GM23338 (cell line): ENCODE measurements at regions not wholly inside any gene's neighbourhood (a gene's known extent, or its start where the extent isn't known, plus 50 kb on each side); places are given as distances from the start of the nearest gene placed in this dataset.

ENCODE experiments used
- ATAC-seq: fragments of 200-7000 bp; cut with Tn5 transposase; 3 replicates; pipeline ENCODE4 v1.9.1; 2020
- DNase-seq: peaks from one replicate; pipeline ENCODE4 v3.0.0-alpha.2; 2015; ENCODE audit warnings: low spot score
- H2AFZ ChIP-seq: fragments of 200-600 bp; sonication (generic); 2 replicates; pipeline ENCODE4 v1.8.0; 2016; ENCODE audit warnings: antibody characterized with exemption, mild to moderate bottlenecking, moderate library complexity
- H3F3A ChIP-seq: fragments of 200-600 bp; sonication (generic); replicated peaks from 2 replicates; pipeline ENCODE4 v1.8.0; 2017; ENCODE audit warnings: antibody characterized with exemption, mixed run types, low read depth
- H3K27ac ChIP-seq: fragments of 200-600 bp; sonication (generic); 2 replicates; pipeline ENCODE4 v1.6.1; 2016; ENCODE audit warnings: low read depth
- H3K27me3 ChIP-seq: fragments of 200-600 bp; sonication (generic); 2 replicates; pipeline ENCODE4 v1.8.0; 2016; ENCODE audit warnings: mild to moderate bottlenecking, mixed run types, moderate library complexity; ENCODE audit not compliant: insufficient read depth
- H3K36me3 ChIP-seq: fragments of 200-600 bp; sonication (generic); 2 replicates; pipeline ENCODE4 v1.8.0; 2016; ENCODE audit warnings: mild to moderate bottlenecking; ENCODE audit not compliant: insufficient read depth
- H3K4me1 ChIP-seq: fragments of 200-600 bp; sonication (generic); 2 replicates; pipeline ENCODE4 v1.8.0; 2016; ENCODE audit warnings: mild to moderate bottlenecking, moderate library complexity; ENCODE audit not compliant: insufficient read depth
- H3K4me2 ChIP-seq: fragments of 200-600 bp; sonication (generic); 2 replicates; pipeline ENCODE4 v1.7.1; 2017; ENCODE audit warnings: mixed run types
- H3K4me3 ChIP-seq: fragments of 200-600 bp; sonication (generic); 2 replicates; pipeline ENCODE4 v1.6.1; 2016; ENCODE audit warnings: mixed run types
- H3K79me2 ChIP-seq: fragments of 200-600 bp; sonication (generic); replicated peaks from 2 replicates; pipeline ENCODE4 v1.8.0; 2017; ENCODE audit warnings: mild to moderate bottlenecking; ENCODE audit not compliant: insufficient read depth
- H3K9me2 ChIP-seq: fragments of 200-600 bp; sonication (generic); 2 replicates; pipeline ENCODE4 v1.8.0; 2017; ENCODE audit not compliant: insufficient read depth
- H4K20me1 ChIP-seq: fragments of 200-600 bp; sonication (generic); replicated peaks from 2 replicates; pipeline ENCODE4 v1.8.0; 2017; ENCODE audit warnings: mild to moderate bottlenecking; ENCODE audit not compliant: insufficient read depth
- H3K27ac Mint-ChIP-seq: 2 replicates; pipeline ENCODE4 v1.8.0; 2020; ENCODE audit warnings: inconsistent platforms, mild to moderate bottlenecking, moderate library complexity, mixed read lengths
- H3K27me3 Mint-ChIP-seq: 3 replicates; pipeline ENCODE4 v1.8.0; 2022; ENCODE audit warnings: low read depth, mild to moderate bottlenecking, moderate library complexity, mixed read lengths, inconsistent platforms; ENCODE audit not compliant: insufficient read depth, poor library complexity
- H3K36me3 Mint-ChIP-seq: 3 replicates; pipeline ENCODE4 v1.8.0; 2021; ENCODE audit warnings: low read depth, mild to moderate bottlenecking, inconsistent platforms, moderate library complexity, mixed read lengths
- H3K4me1 Mint-ChIP-seq: 3 replicates; pipeline ENCODE4 v1.8.0; 2020; ENCODE audit warnings: mild to moderate bottlenecking, inconsistent platforms, mixed read lengths
- H3K4me3 Mint-ChIP-seq: 3 replicates; pipeline ENCODE4 v1.8.0; 2021; ENCODE audit warnings: moderate library complexity, mild to moderate bottlenecking, inconsistent platforms, mixed read lengths
- H3K9me3 Mint-ChIP-seq: 3 replicates; pipeline ENCODE4 v1.8.0; 2020; ENCODE audit warnings: moderate library complexity, mild to moderate bottlenecking, inconsistent platforms, mixed read lengths
- CREB1 ChIP-seq: fragments of 250-450 bp; sonication (Bioruptor Pico); IDR thresholded peaks from 2 replicates; pipeline ENCODE4 v1.5.0; 2020; ENCODE audit warnings: low read depth, mild to moderate bottlenecking, moderate library complexity
- CTCF ChIP-seq, 2 experiments: fragments of 200-600 bp in 1 of 2; sonication (generic) in 1 of 2; conservative IDR thresholded peaks; 2 replicates each; pipeline versions ENCODE4 v1.5.1 to v1.6.1; 2016 to 2017; ENCODE audit warnings: antibody characterized with exemption in 2 of 2, low read depth in 2 of 2, mild to moderate bottlenecking in 2 of 2, moderate library complexity in 1 of 2
- ETS1 ChIP-seq: IDR thresholded peaks from 2 replicates; pipeline ENCODE4 v1.6.1; 2016; ENCODE audit warnings: antibody characterized with exemption
- EZH2 ChIP-seq: fragments of 200-600 bp; sonication (generic); IDR thresholded peaks from one replicate; pipeline ENCODE4 v1.8.0; 2017; ENCODE audit warnings: antibody characterized with exemption, mild to moderate bottlenecking, low read depth; ENCODE audit not compliant: unreplicated experiment
- EZH2phosphoT487 ChIP-seq: fragments of 200-600 bp; sonication (generic); IDR thresholded peaks from one replicate; pipeline ENCODE4 v1.8.1; 2018; ENCODE audit warnings: antibody characterized with exemption; ENCODE audit not compliant: unreplicated experiment
- JUNB ChIP-seq: IDR thresholded peaks from one replicate; pipeline ENCODE4 v1.6.1; 2016; ENCODE audit warnings: antibody characterized with exemption; ENCODE audit not compliant: unreplicated experiment
- NANOG ChIP-seq: IDR thresholded peaks from 2 replicates; pipeline ENCODE4 v1.6.1; 2016; ENCODE audit warnings: antibody characterized with exemption, borderline replicate concordance
- POLR2AphosphoS5 ChIP-seq: IDR thresholded peaks from 2 replicates; pipeline ENCODE4 v1.6.1; 2016; ENCODE audit warnings: antibody characterized with exemption, low read depth
- REST ChIP-seq: IDR thresholded peaks from one replicate; pipeline ENCODE4 v1.6.1; 2018; ENCODE audit warnings: antibody characterized with exemption; ENCODE audit not compliant: unreplicated experiment
- STAT1 ChIP-seq: IDR thresholded peaks from one replicate; pipeline ENCODE4 v1.6.1; 2016; ENCODE audit warnings: antibody characterized with exemption; ENCODE audit not compliant: unreplicated experiment
- ZNF114 ChIP-seq: fragments of 250-450 bp; sonication (Bioruptor Pico); IDR thresholded peaks from 2 replicates; pipeline ENCODE4 v1.5.0; 2020; ENCODE audit warnings: mild to moderate bottlenecking, moderate library complexity
- ZNF331 ChIP-seq: fragments of 250-450 bp; sonication (Bioruptor Pico); IDR thresholded peaks from 2 replicates; pipeline ENCODE4 v1.5.0; 2020; ENCODE audit warnings: low read depth, mild to moderate bottlenecking, moderate library complexity
- ZNF462 ChIP-seq: fragments of 250-450 bp; sonication (Bioruptor Pico); IDR thresholded peaks from 2 replicates; pipeline ENCODE4 v1.5.0; 2020; ENCODE audit warnings: mild to moderate bottlenecking, moderate library complexity

- TF ChIP-seq CREB1 (CRISPR knock-in tag), result no peak
- TF ChIP-seq REST, result no peak
- no peak for TF ChIP-seq ZNF114
- TF ChIP-seq EZH2phosphoT487, result no peak
- no peak for TF ChIP-seq POLR2AphosphoS5
- TF ChIP-seq STAT1, result no peak
- no peak for TF ChIP-seq ZNF331 (CRISPR knock-in tag)
- TF ChIP-seq ZNF462 (CRISPR knock-in tag), result no peak
- TF ChIP-seq ETS1, result no peak
- TF ChIP-seq CTCF (conservative IDR thresholded peaks at IDR 0.05; ENCODE audit: low read depth in 2 of 2), result no peak
- no peak for TF ChIP-seq EZH2
- no peak for TF ChIP-seq JUNB
- no peak for TF ChIP-seq NANOG
- Histone ChIP-seq H3K9me2 (no peaks in the 10 kb centered on the region), H4K20me1 (no peaks in the 10 kb centered on the region), H3F3A (no peaks in the 10 kb centered on the region), H3K4me2 (no peak overlapping the region), H3K79me2 (no peaks in the 10 kb centered on the region), H3K4me3 (no peak overlapping the region), H3K36me3 (no peaks in the 10 kb centered on the region), H3K27ac (no peak overlapping the region), H2AFZ (no peak overlapping the region), H3K27me3 (no peaks in the 10 kb centered on the region), H3K4me1 (no peaks in the 10 kb centered on the region)
- no peaks in the 10 kb centered on the region for H3K4me1 Mint-ChIP-seq
- H3K4me3 Mint-ChIP-seq, result no peak overlapping the region
- peaks cover 17% of the 10 kb centered on the region for H3K36me3 Mint-ChIP-seq
- no peak overlapping the region for H3K27ac Mint-ChIP-seq
- ATAC-seq (no peak), DNase-seq (no peak)
- H3K9me3 Mint-ChIP-seq, result peaks cover 89% of the 10 kb centered on the region
- H3K27me3 Mint-ChIP-seq, result peaks cover 12% of the 10 kb centered on the region
Measured at GRCh38 chr10:131437556-131438475, 126.3 kb upstream of the TCERG1L start.
